AG08396 (cell line): ENCODE measurements at regions not wholly inside any gene's neighbourhood (a gene's known extent, or its start where the extent isn't known, plus 50 kb on each side); places are given as distances from the start of the nearest gene placed in this dataset.
"Not testable (repeated sequence)": the region's sequence is repeated elsewhere in the genome, so short reads cannot be mapped to it uniquely, and the experiment has no call there.

Experiments
- DNase-seq: peaks from one replicate; pipeline ENCODE4 v3.0.0; 2012; ENCODE audit warnings: low spot score, mixed read lengths

DNA sequence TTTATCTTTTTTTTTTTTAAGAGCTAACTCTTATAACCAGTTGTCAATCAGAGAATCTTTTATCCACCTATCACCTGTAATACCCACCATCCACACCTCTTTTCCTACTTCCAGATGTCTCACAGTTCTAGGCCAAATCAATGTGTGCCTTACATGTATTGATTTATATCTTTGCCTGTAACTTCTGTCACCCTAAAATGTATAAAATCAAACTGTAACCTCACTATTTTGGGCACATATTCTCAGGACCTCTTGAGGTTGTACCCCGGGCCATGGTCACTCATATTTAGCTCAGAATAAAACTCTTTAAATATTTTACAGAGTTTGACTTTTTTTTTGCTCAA, 404.7 kb upstream of the RORB start:
- no peak for DNase-seq

DNA sequence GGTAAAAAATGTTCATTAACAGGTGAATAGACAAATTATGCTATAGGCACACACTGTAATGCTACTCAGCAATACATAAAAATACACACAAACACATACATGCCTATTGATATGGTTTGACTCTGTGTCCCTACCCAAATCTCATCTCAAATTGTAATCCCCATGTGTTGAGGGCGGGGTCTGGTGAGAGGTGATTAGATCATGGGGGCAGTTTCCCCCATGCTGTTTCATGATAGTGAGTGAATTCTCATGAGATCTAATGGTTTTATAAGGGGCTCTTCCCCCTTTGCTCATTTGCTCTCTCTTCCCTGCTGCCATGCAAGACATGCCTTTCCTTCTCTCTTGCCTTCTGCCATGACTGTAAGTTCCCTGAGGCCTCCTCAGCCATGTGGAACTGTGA, 403.1 kb upstream of the RORB start:
- not testable (repeated sequence) for DNase-seq

DNA sequence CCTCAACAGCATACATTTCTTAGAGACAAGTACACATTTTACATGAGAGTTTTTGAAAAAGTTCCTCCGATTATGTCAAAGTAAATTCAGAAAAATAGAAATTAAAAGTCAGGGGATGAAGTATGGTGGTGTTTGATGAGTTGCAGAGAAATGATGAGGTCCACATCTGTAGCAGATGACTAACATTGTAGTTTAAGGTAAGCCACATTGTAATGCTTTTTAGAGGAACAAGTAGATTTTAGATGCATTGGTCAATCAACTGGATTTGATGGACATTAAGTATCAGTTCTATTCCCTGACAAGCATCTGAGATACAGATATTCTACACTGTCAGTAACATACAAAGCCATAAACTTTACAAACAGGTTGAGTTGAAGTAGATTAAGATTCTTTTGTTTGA, 402.4 kb upstream of the RORB start:
- no peak for DNase-seq

DNA sequence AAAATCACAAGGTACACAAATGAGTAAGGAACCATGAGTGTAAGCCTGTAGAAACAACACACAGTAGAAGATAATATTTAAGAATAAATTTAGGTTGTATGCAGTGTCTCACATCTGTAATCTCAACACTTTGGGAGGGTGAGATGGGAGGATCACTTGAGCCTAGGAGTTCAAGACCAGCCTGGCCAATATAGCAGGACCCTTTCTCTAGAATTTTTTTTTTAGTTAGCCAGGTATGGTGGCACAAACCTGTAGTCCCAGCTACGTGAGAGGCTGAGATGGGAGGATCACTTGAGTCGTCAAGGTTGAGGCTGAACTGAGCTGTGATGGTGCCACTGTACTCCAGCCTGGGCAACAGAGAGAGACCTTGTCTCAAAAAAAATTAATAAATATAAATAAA, 401.2 kb upstream of the RORB start:
- DNase-seq, result no peak

DNA sequence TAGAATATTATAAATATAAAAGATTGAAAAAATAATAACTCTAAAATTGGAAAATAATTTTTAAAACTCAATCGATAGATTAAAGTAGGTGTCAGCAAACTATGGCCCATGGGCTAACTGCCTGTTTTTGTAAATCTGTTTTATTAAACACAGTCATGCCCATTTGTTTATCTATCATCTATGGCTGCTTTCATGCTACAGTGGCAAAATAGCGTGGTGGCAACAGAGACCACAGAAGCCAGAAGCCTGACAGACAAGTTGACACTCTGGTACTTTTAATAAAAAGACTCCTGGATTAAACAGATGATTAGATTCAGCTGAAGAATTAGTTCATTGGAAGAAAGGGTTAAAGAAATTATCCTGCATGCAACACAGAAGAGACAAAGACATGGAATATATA, 400.7 kb upstream of the RORB start:
- no peak for DNase-seq

DNA sequence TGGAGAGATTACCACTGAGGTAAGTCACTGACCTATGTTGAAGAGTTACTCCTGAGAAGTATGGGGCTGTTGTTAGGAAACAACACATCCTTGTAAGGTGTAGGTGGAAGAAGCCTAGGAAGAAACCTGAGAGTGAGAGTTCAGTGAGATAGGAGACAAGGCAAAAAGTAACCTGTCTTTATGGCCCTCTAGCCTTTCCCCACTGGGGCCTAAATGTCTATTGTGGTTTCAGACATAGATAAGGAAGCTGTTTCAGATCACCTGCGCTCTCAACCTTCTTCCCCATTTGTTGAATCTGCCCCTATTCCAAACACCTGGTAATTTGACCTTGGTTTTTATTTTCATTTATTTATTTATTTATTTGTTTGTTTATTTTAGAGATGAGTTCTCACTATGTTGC, 397.1 kb upstream of the RORB start:
- no peak for DNase-seq

DNA sequence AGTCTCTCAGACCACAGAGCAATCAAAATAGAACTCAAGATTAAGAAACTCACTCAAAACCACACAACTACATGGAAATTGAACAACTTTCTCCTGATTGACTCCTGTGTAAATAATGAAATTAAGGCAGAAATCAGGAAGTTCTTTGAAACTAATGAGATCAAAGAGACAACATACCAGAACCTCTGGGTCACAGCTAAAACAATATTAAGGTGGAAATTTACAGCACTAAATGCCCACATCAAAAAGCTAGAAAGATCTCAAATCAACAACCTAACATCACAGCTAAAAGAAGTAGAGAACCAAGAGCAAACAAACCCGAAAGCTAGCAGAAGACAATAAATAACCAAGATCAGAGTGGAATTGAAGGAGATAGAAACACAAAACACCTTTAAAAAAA, 395.0 kb upstream of the RORB start:
- not testable (repeated sequence) for DNase-seq

DNA sequence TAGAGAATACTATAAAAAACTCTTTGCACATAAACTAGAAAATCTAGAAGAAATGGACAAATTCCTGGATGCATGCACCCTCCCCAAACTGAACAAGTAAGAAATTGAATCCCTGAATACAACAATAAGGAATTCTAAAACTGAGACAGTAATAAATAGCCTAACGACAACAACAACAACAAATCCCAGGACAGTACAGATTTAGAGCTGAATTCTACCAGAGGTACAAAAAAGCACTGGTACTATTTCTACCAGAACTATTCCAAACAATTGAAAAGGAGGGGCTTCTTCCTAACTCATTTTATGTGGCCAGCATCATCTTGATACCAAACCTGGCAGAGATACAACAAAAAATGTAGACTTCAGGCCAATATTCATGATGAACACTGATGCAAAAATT, 394.4 kb upstream of the RORB start:
- no peak for DNase-seq

DNA sequence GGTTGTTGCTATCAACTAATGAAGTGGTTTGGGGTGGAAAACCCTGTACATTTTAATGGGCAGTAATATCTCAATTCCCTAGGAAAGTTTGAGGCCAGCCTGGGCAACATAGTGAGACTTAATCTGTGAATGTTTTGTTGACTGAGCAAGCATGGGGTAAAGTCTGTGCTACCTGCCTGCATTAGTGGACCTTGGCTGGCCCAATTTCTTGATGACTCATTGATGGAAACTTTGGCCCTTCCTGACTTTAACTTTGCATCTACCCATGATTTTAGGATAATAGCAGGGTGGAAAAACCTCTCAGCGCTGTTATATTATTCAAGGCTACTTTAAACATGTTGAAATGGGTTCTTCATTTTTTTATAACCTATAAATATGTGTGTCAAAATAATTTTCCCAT, 389.4 kb upstream of the RORB start:
- no peak for DNase-seq

DNA sequence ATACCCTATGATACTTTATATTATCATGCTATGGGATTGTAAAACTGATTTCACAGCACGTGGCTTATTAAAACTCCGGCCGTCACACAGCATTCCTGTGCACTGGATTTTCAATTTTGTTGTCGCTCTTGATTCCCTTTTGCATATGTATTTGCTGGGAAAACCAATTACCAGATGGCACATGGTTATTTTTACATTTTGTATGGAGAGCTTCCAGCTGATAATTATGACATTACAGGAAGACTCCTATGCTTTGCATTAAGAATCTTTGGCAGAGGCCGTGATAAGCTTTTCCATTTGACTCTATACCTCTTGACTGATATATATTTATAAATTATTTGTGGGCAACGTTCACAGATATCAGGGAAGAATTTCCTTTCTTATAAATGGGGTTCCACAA, 381.2 kb upstream of the RORB start:
- DNase-seq, result no peak

DNA sequence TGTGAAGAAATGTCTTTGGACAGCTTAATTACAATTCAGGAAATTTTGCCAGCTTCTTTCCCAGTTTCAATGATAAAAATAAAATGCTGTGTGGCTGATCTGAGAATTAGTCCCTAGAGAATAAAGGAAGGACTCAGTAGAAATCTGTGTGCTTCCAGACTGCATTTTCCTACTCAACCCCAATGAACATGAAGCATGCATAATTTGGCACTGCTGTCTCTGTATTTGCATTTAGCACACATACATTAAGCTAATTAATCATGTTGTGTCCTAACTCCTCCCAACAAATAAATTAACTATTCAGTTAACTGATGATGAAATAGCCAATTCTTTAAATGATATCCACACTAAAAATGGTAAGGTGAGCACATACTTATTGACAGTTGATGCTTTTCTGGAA, 380.0 kb upstream of the RORB start:
- DNase-seq, result no peak

DNA sequence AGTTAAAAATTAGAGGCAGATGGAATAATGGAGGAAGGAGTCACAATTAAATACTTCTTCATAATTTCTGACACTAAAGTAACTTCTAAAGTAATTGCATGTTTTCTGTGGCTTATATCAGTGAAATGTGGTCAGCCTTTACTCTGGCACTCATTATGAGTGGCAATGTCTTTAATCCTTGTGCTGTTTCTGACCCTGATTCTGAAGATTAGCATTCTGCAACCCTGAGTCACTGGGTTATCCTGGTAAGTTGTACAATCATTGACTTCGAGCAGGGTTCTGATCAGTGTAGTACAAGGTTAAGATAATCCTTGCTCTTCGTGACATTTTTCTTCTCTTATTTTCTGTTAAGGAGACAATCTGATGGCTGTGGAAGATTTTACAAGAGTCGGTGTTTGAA, 379.4 kb upstream of the RORB start:
- DNase-seq, result no peak

DNA sequence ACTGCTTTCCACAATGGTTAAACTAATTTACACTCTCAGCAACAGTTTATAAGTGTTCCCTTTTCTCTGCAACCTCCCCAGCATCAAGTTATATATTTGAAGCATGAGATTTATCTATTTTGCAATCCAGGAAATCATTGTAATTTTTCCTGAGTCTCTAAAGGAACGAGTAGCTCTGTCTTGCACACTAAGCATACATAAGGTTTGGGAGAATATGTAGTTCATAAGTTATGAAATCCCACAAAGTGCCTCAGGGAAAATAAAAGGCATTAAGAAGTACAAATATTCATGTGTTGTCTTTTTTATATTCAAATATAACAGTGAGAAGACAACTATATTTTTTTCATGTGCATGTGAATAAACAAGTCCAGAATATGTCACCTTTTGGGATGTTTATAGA, 377.1 kb upstream of the RORB start:
- DNase-seq, result no peak

DNA sequence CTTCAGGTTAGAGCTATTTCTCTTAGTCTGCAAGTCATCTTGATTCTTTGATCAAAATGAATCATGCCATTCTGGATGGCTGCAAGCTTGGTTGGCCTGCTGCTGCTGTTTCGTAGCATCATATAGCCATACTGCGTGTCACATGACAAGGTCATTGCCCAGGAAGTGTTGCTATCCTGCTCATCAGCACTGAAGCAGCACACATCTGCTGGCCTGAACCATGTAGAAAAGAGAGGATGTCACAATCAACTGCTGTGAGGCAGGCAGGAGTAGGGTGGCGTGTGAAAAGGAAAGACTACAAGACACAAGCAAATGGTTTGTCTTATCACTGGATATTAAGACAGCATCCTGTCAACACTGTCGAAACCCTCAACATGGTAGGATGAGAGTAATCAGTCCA, 376.7 kb upstream of the RORB start:
- no peak for DNase-seq

DNA sequence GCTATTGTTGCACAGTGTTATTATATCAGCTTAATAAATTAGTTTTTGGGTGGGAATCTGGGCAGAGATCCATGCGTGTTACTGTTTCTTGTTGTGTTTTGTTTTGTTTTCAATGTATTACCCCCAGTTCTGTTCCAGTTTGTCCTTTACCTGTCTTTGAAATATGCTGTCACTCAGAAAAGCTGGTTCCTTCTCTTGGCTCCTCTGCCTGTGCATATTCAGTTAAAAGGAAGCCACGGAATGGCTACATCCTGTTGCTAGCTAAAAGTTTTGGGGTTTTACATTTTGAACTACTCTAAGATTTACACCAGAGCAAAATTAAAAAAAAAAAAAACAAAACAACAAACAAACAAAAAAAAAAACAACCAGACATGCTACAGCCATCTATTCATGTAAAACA, 374.9 kb upstream of the RORB start:
- no peak for DNase-seq

DNA sequence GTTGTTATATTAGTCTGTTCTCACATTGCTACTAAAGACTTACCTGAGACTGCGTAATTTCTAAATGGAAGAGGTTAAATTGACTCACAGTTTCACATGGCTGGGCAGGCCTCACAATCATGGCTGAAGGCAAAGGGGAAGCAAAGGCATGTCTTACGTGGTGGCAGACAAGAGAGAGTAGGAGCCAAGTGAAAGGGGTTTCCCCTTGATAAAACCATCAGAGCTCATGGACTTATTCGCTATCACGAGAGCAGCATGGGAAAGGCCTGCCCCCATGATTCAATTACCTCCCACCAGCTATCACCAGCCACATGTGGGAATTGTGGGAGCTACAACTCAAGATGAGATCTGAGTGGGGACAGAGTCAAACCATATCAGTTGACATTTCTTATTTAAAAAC, 374.5 kb upstream of the RORB start:
- no peak for DNase-seq

DNA sequence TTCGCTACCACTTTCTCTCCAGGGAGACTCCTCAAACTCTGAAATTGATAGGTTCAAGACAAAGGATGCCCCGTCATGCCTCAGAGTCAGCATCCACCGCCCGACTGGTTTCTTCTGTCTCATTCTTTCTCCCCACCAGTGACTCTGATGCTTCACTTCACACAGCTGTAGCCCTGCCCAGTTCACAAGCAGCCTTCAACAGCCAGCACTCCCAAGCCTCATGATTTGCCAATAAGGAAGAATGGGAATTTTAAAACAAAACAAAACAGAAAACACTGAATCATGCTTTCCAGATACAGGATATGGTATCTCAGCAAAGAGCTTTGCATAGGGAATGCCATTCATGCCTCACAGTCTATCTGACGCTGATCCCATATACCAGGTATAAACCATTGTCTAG, 371.2 kb upstream of the RORB start:
- no peak for DNase-seq

DNA sequence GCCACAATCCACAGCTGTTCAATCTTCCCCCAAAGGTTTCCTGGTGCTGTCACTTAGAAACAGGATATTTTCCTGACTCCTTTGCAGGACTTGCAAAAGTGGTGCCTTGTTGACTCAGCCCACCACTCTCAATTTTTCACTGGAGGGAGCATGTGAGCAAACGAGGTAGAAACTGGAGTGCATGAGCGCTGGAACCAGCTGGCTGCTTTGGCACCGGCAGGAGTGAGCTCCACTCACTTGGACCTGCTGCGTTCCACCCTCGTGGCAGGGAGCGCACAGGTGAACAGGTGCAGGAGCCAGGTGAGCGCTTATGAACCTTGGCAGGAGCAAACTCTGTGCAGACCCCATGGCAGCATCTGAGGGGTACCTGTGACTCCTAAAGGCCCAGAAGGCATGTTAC, 364.1 kb upstream of the RORB start:
- no peak for DNase-seq

DNA sequence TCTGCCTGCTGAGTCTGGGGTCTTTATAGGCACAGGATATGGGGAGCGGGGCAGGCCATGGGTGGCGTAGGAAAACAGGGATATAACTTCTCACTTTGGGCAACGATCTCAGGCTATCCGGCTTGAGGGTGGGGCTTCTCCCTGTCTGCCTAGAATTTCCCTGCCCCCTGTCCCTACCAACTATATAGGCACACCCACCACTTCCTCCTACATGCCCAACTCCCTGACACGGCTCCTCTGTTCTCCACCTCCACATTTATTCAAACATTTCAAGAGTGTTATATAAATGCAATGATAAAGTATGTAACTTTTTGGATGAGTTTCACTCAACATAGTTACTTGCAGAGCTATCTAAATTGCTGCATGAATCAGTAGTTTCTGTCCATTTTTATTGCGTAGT, 363.2 kb upstream of the RORB start:
- DNase-seq, result no peak

DNA sequence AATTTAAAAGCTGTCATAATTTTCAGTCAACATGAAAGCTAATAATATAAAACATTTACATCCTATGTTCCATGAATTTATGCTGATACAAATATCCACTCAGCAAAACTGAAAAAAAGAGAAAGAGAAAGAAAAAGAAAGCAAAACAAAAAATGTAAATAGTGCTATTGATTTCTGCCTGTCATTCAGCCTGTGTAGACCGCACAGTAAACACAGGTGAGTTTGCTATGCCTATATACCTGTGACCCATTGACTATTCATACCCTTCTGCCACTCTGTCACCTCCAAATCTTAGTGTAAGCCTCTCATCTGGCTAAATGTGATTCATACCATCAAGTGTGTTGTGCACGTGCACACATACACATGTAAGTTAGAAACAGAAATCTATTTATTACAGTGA, 359.0 kb upstream of the RORB start:
- DNase-seq, result no peak

DNA sequence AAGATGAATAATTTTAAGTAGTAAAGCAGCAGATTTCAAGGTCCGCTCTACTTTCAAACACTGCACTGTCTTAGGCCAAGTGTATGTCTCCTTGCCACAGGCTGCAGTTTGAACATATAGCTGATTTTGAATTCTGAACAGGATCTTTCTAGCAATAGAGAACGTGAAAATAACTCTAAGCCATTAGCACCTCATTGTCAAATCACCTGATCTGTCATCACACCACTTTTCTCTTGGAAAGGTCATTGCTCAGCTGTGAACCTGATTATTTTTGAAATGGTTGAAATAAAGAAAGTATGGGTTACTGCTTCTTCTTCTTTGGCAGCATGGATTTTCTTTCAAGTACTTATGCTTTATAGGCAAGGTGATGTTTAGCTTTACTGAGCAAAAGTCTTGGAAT, 357.0 kb upstream of the RORB start:
- no peak for DNase-seq

DNA sequence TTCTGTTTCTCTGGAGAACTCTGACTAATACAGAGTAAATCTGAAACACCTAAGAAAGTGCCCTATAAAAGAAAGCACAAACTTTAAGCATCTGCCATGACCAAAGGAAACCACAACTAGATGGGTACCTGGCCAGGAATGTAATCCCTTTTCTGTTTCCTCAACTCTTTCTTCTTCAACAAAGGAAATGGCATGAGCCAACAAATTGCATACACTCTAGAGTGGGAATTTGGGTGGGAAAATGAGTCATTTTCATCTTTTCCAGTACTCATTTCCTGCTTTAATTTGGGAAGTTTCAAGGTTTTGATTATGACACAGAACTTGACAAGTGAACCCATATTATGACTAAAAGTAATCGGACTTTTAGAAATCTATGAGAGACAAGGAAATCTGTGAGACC, 349.2 kb upstream of the RORB start:
- DNase-seq, result no peak

DNA sequence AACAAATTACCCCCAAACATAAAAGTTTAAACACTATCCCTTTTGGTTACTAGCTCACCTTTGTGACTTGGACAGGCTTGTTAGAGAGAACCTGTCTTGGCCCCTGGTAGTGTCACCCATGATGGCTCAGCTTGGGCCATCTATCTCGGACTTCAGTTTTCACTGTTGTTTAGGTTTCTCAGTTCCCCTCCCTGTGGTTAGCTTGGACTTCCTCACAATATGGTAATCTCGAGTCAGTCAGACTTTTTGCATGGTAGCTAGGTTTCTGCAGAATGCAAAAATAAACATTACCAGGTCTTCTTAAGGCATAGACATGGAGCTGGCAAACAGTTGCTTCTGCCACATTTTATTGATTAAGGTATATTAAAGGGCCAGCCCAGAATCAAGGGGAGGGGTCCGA, 324.3 kb upstream of the RORB start:
- no peak for DNase-seq

DNA sequence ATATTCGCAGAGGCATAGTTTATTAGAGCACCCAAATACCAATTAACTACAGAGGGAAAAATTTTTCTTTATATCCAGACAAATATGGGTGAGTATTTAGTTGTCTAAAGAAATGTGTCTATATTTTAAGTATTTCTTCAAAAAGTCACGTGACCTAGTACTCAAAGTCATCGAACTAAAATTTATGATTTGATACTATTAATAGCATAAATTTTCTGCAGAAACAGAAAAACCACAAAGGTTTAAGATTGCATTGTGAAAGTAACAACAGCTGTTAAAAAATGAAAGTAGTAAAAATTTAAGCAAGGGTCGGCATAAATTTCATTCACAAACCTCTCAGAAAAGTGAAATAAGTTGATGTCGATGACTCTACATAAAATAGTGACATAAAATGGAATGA, 323.9 kb upstream of the RORB start:
- no peak for DNase-seq

DNA sequence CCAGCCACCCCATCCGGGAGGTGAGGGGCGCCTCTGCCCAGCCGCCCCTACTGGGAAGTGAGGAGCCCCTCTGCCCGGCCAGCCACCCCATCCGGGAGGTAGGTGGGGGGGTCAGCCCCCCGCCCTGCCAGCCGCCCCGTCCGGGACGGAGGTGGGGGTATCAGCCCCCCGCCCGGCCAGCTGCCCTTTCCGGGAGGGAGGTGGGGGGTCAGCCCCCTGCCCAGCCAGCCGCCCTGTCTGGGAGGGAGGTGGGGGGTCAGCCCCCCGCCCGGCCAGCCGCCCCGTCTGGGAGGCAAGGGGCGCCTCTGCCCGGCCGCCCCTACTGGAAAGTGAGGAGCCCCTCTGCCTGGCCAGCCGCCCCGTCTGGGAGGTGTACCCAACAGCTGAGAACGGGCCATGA, 299.4 kb upstream of the RORB start:
- not testable (repeated sequence) for DNase-seq

DNA sequence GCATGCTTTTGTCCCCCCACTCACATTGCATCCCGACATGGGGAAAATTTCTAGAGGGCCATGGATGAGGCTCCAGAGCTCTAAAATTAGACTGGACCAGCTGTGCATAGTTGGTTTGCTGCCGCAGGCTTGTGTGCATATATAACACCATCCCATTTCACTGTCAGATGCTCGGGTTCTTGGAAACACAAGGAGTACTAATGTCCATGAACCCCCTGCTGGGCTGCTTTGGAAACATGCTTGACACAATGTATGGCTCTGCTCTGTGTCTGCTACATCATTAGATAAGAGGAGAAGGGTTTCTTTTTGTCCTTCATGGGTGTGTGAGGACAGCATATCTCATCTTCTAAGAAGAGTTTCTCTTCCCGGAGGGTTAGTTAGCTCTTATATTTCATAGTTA, 292.1 kb upstream of the RORB start:
- no peak for DNase-seq
